ENCODE measurements at regions not wholly inside any gene's neighbourhood (a gene's known extent, or its start where the extent isn't known, plus 50 kb on each side); places are given as distances from the start of the nearest gene placed in this dataset.

GRCh38 chr5:96017951-96018350 lies 56.3 kb upstream of the ELL2 start:
- no peak for DNase-seq

- DNase-seq = no peak
Observed at GRCh38 chr5:96016216-96016615, 54.6 kb upstream of the ELL2 start.

GRCh38 chr5:96015709-96016108 lies 54.1 kb upstream of the ELL2 start:
- no peak for DNase-seq

GRCh38 chr5:96014395-96014794 lies 52.7 kb upstream of the ELL2 start:
- DNase-seq = no peak

- DNase-seq = no peak
Observed at GRCh38 chr5:96013254-96013653, 51.6 kb upstream of the ELL2 start.

- DNase-seq = no peak
Observed at GRCh38 chr5:96012399-96012798, 50.7 kb upstream of the ELL2 start.

Data from GDM1 (cell line).